SK-N-SH treated with all-trans-retinoic acid at 6 μM for 48 hours (cell line): ENCODE measurements at regions not wholly inside any gene's neighbourhood (a gene's known extent, or its start where the extent isn't known, plus 50 kb on each side); places are given as distances from the start of the nearest gene placed in this dataset.

Source experiments
- ATAC-seq: fragments of 200-7000 bp; cut with Tn5 transposase; 3 replicates; pipeline ENCODE4 v1.9.1; 2020; ENCODE audit warnings: mild to moderate bottlenecking, moderate library complexity
- ARNTL ChIP-seq: fragments of 450-650 bp; formaldehyde crosslinking; IDR thresholded peaks from 2 replicates; pipeline ENCODE4 v1.5.0; 2020; ENCODE audit warnings: low read depth, mild to moderate bottlenecking, moderate library complexity, borderline replicate concordance
- BACH2 ChIP-seq: fragments of 250-450 bp; sonication (Bioruptor Pico); IDR thresholded peaks from 2 replicates; pipeline ENCODE4 v1.9.0; 2021; ENCODE audit warnings: mild to moderate bottlenecking, borderline replicate concordance
- CREB5 ChIP-seq: fragments of 250-450 bp; sonication (Bioruptor Pico); IDR thresholded peaks from 2 replicates; pipeline ENCODE4 v1.5.1; 2020; ENCODE audit warnings: low read depth, mild to moderate bottlenecking, moderate library complexity
- CSDC2 ChIP-seq: fragments of 250-450 bp; sonication (Bioruptor Pico); IDR thresholded peaks from 2 replicates; pipeline ENCODE4 v1.5.0; 2020; ENCODE audit warnings: mild to moderate bottlenecking, moderate library complexity
- ESRRG ChIP-seq: fragments of 250-450 bp; sonication (Bioruptor Pico); IDR thresholded peaks from 2 replicates; pipeline ENCODE4 v1.6.1; 2021; ENCODE audit warnings: mild to moderate bottlenecking
- PATZ1 ChIP-seq: fragments of 250-450 bp; sonication (Bioruptor Pico); IDR thresholded peaks from 2 replicates; pipeline ENCODE4 v1.8.0; 2020; ENCODE audit warnings: mild to moderate bottlenecking, moderate library complexity, borderline replicate concordance
- POU6F1 ChIP-seq: fragments of 250-450 bp; sonication (Bioruptor Pico); IDR thresholded peaks from 2 replicates; pipeline ENCODE4 v1.8.0; 2021; ENCODE audit warnings: low read depth, mild to moderate bottlenecking, moderate library complexity, borderline replicate concordance
- PPARA ChIP-seq: fragments of 250-450 bp; sonication (Bioruptor Pico); IDR thresholded peaks from 2 replicates; pipeline ENCODE4 v1.5.0; 2020; ENCODE audit warnings: mild to moderate bottlenecking, borderline replicate concordance
- SNAI2 ChIP-seq: fragments of 250-450 bp; sonication (Bioruptor Pico); IDR thresholded peaks from 2 replicates; pipeline ENCODE4 v1.5.0; 2020; ENCODE audit warnings: mild to moderate bottlenecking, moderate library complexity
- TCF4 ChIP-seq: fragments of 250-450 bp; sonication (Bioruptor Pico); IDR thresholded peaks from 2 replicates; pipeline ENCODE4 v1.8.0; 2021; ENCODE audit warnings: mild to moderate bottlenecking, moderate library complexity, borderline replicate concordance
- TOX ChIP-seq: fragments of 250-450 bp; sonication (Bioruptor Pico); IDR thresholded peaks from 2 replicates; pipeline ENCODE4 v1.8.0; 2021; ENCODE audit warnings: mild to moderate bottlenecking, moderate library complexity, borderline replicate concordance
- TSHZ2 ChIP-seq: fragments of 250-450 bp; sonication (Bioruptor Pico); IDR thresholded peaks from 2 replicates; pipeline ENCODE4 v1.5.0; 2020; ENCODE audit warnings: mild to moderate bottlenecking, moderate library complexity
- ZC3H10 ChIP-seq: fragments of 250-450 bp; sonication (Bioruptor Pico); IDR thresholded peaks from 2 replicates; pipeline ENCODE4 v1.5.1; 2021; ENCODE audit warnings: mild to moderate bottlenecking, moderate library complexity
- ZFP30 ChIP-seq: fragments of 450-650 bp; formaldehyde crosslinking; IDR thresholded peaks from 2 replicates; pipeline ENCODE4 v1.5.0; 2022; ENCODE audit warnings: mild to moderate bottlenecking, moderate library complexity
- ZNF565 ChIP-seq: fragments of 450-650 bp; formaldehyde crosslinking; conservative IDR thresholded peaks from 2 replicates; pipeline ENCODE4 v1.5.0; 2020; ENCODE audit warnings: low read depth, mild to moderate bottlenecking, moderate library complexity
- ZNF70 ChIP-seq: fragments of 450-650 bp; formaldehyde crosslinking; IDR thresholded peaks from 2 replicates; pipeline ENCODE4 v1.5.0; 2020; ENCODE audit warnings: mild to moderate bottlenecking, moderate library complexity
- ZNF8 ChIP-seq: fragments of 450-650 bp; formaldehyde crosslinking; IDR thresholded peaks from 2 replicates; pipeline ENCODE4 v1.5.0; 2020; ENCODE audit warnings: mild to moderate bottlenecking, moderate library complexity

- ATAC-seq, result no peak
- TF ChIP-seq ZFP30 (CRISPR knock-in tag), result no peak
- TF ChIP-seq PPARA (CRISPR knock-in tag), result no peak
- no peak for TF ChIP-seq TCF4 (CRISPR knock-in tag)
- TF ChIP-seq ZNF565, result no peak
- TF ChIP-seq TSHZ2, result no peak
- no peak for TF ChIP-seq ESRRG (CRISPR knock-in tag)
- TF ChIP-seq, all 23 proteins: peak for 0
These were observed 104.7 kb downstream of the COPRS start for GRCh38 chr17:31754239-31754945.

- TF ChIP-seq ZFP30 (CRISPR knock-in tag) (no peak), ZNF8 (CRISPR knock-in tag) (no peak), TSHZ2 (no peak), ZC3H10 (no peak), CREB5 (CRISPR knock-in tag) (no peak), SNAI2 (CRISPR knock-in tag) (no peak), TCF4 (CRISPR knock-in tag) (no peak), PPARA (CRISPR knock-in tag) (no peak), TOX (no peak), ESRRG (CRISPR knock-in tag) (no peak), ZNF70 (no peak), PATZ1 (CRISPR knock-in tag) (no peak), ARNTL (CRISPR knock-in tag) (no peak), POU6F1 (CRISPR knock-in tag) (no peak), BACH2 (CRISPR knock-in tag) (no peak)
- no peak for ATAC-seq
These were observed 106.0 kb downstream of the COPRS start for GRCh38 chr17:31753011-31753410.

GRCh38 chr17:31752584-31752983 is 106.5 kb downstream of the COPRS start:
- no peak for TF ChIP-seq POU6F1 (CRISPR knock-in tag)
- TF ChIP-seq ZNF70, result no peak
- no peak for TF ChIP-seq ARNTL (CRISPR knock-in tag)
- TF ChIP-seq CREB5 (CRISPR knock-in tag), result no peak
- no peak for TF ChIP-seq CSDC2 (CRISPR knock-in tag)
- no peak for TF ChIP-seq ZNF565
- ATAC-seq, result no peak
